ENCODE measurements at regions not wholly inside any gene's neighbourhood (a gene's known extent, or its start where the extent isn't known, plus 50 kb on each side); places are given as distances from the start of the nearest gene placed in this dataset.

GRCh38 chr12:5379749-5380496 lies 52.0 kb upstream of the NTF3 start:
- H3K9me3 ChIP-seq, result no peaks in the 10 kb centered on the region
- DNase-seq, result no peak
- H3K4me3 ChIP-seq, result no peak overlapping the region
- intact Hi-C loops (cut with DNase I; ENCODE audit: low total_unique reads), result no loop called here
- H3K36me3 ChIP-seq, result no peaks in the 10 kb centered on the region
- 74 to 80% (median 77%) methylated on average over 8 to 10 of the region's 10 CpGs for WGBS, 5 donors
- no peaks in the 10 kb centered on the region for H3K4me1 ChIP-seq
- H3K27ac ChIP-seq, result no peak overlapping the region
- H3K27me3 ChIP-seq, result no peaks in the 10 kb centered on the region
- TF ChIP-seq POLR2A (IDR thresholded peaks at IDR 0.05) (no peak), POLR2AphosphoS5 (IDR thresholded peaks at IDR 0.05) (no peak), EP300 (IDR thresholded peaks at IDR 0.05) (no peak), CTCF (IDR thresholded peaks at IDR 0.05) (no peak)

Measured in stomach (tissue), 8 donors.